CD14-positive monocyte (primary cell): ENCODE measurements at regions not wholly inside any gene's neighbourhood (a gene's known extent, or its start where the extent isn't known, plus 50 kb on each side); places are given as distances from the start of the nearest gene placed in this dataset.

Experiments used
- DNase-seq, 3 donors: peaks; one replicate each; pipeline ENCODE4 v3.0.0-alpha.2; 2011 to 2022
- H2AFZ ChIP-seq: 2 replicates; pipeline ENCODE4 v1.6.0; 2012; ENCODE audit warnings: mild to moderate bottlenecking, low read depth, low read length, inconsistent platforms; ENCODE audit not compliant: insufficient read depth, poor library complexity, severe bottlenecking
- H3K27ac ChIP-seq, 2 donors: 1 replicate in 1 of 2; 2 replicates in 1 of 2; pipeline ENCODE4 v1.5.1; 2012 to 2013; ENCODE audit warnings: low read length in 2 of 2, control low read depth in 1 of 2, inconsistent platforms in 1 of 2, low read depth in 1 of 2, mild to moderate bottlenecking in 1 of 2
- H3K27me3 ChIP-seq, 2 donors: one replicate each; pipeline versions ENCODE4 v1.6.0 to v1.6.1; 2011 to 2013; ENCODE audit warnings: low read length in 2 of 2; ENCODE audit not compliant: control insufficient read depth in 2 of 2, insufficient read depth in 2 of 2
- H3K36me3 ChIP-seq, 2 donors: replicated peaks in 1 of 2; 1 replicate in 1 of 2; 2 replicates in 1 of 2; pipeline versions ENCODE4 v1.5.1 to v1.6.1; 2012 to 2013; ENCODE audit warnings: low read length in 2 of 2, control low read depth in 1 of 2, inconsistent platforms in 1 of 2, mild to moderate bottlenecking in 1 of 2; ENCODE audit not compliant: insufficient read depth in 2 of 2, control insufficient read depth in 1 of 2
- H3K4me1 ChIP-seq, 2 donors: 1 replicate in 1 of 2; 2 replicates in 1 of 2; pipeline versions ENCODE4 v1.5.1 to v1.6.1; 2012 to 2013; ENCODE audit warnings: low read length in 2 of 2, control low read depth in 1 of 2, inconsistent platforms in 1 of 2, mild to moderate bottlenecking in 1 of 2, moderate library complexity in 1 of 2; ENCODE audit not compliant: insufficient read depth in 2 of 2, control insufficient read depth in 1 of 2
- H3K4me2 ChIP-seq: replicated peaks from 2 replicates; pipeline ENCODE3; 2012; ENCODE audit warnings: low read length, moderate library complexity, mild to moderate bottlenecking; ENCODE audit not compliant: poor library complexity, severe bottlenecking; ENCODE audit errors: extremely low read depth
- H3K4me3 ChIP-seq, 3 experiments: fragments of 200-600 bp in 1 of 3; sonication (generic) in 1 of 3; replicated peaks in 1 of 3; 1 replicate in 2 of 3; 2 replicates in 1 of 3; pipeline ENCODE4 v1.5.1; 2011 to 2013; ENCODE audit warnings: low read length in 3 of 3, mild to moderate bottlenecking in 3 of 3, control low read depth in 2 of 3, low read depth in 2 of 3, inconsistent platforms in 1 of 3, moderate library complexity in 1 of 3
- H3K79me2 ChIP-seq: 2 replicates; pipeline ENCODE4 v1.6.0; 2012; ENCODE audit warnings: mild to moderate bottlenecking, control low read depth, inconsistent platforms, low read length, moderate library complexity; ENCODE audit not compliant: insufficient read depth
- H3K9ac ChIP-seq: 2 replicates; pipeline ENCODE4 v1.6.0; 2017; ENCODE audit warnings: low read length, mild to moderate bottlenecking; ENCODE audit not compliant: insufficient read depth, poor library complexity, severe bottlenecking
- H3K9me3 ChIP-seq, 2 donors: replicated peaks in 1 of 2; 1 replicate in 1 of 2; 2 replicates in 1 of 2; pipeline versions ENCODE4 v1.5.1 to v1.6.1; 2012 to 2013; ENCODE audit warnings: low read length in 2 of 2, control low read depth in 1 of 2; ENCODE audit not compliant: control insufficient read depth in 1 of 2, insufficient read depth in 1 of 2
- H4K20me1 ChIP-seq: 2 replicates; pipeline ENCODE4 v1.6.0; 2012; ENCODE audit warnings: mild to moderate bottlenecking, low read length, control low read depth, moderate library complexity; ENCODE audit not compliant: insufficient read depth
- H3K27ac Mint-ChIP-seq, 7 donors: one replicate each; pipeline ENCODE4 v1.8.0; 2020; ENCODE audit warnings: mild to moderate bottlenecking in 7 of 7, mixed read lengths in 7 of 7, moderate library complexity in 6 of 7, inconsistent platforms in 2 of 7
- H3K27me3 Mint-ChIP-seq, 3 donors: one replicate each; pipeline ENCODE4 v1.8.0; 2021 to 2022; ENCODE audit warnings: low read depth in 3 of 3, mild to moderate bottlenecking in 3 of 3, mixed read lengths in 3 of 3, moderate library complexity in 3 of 3, inconsistent platforms in 1 of 3
- H3K36me3 Mint-ChIP-seq, 2 donors: one replicate each; pipeline ENCODE4 v1.8.0; 2020; ENCODE audit warnings: mixed read lengths in 2 of 2, inconsistent platforms in 1 of 2, mild to moderate bottlenecking in 1 of 2
- H3K4me1 Mint-ChIP-seq: one replicate; pipeline ENCODE4 v1.8.0; 2020; ENCODE audit warnings: mild to moderate bottlenecking, mixed read lengths
- H3K4me3 Mint-ChIP-seq, 2 donors: one replicate each; pipeline ENCODE4 v1.8.0; 2020; ENCODE audit warnings: mild to moderate bottlenecking in 2 of 2, mixed read lengths in 2 of 2, moderate library complexity in 1 of 2
- H3K9me3 Mint-ChIP-seq, 7 donors: one replicate each; pipeline ENCODE4 v1.8.0; 2020 to 2022; ENCODE audit warnings: mixed read lengths in 7 of 7, mild to moderate bottlenecking in 6 of 7, moderate library complexity in 6 of 7, inconsistent platforms in 2 of 7
- WGBS: methylation state at CpG from one replicate; pipeline ENCODE4 v1.1.5; 2013; ENCODE audit warnings: missing lambda C conversion rate; ENCODE audit not compliant: insufficient coverage; 5-methylcytosine and 5-hydroxymethylcytosine counted together
- intact Hi-C, 2 donors: fragments of 100-400 bp; cut with micrococcal nuclease; formaldehyde crosslinking; loops; one replicate each; pipeline versions ENCODE4 v1.15.0 to v1.15.1; 2023
- TF ChIP-seq, protein P1 (sequence below): fragments of 200-600 bp; IDR thresholded peaks from one replicate; pipeline ENCODE4 v1.8.0; 2022; ENCODE audit warnings: antibody characterized with exemption, mild to moderate bottlenecking

DNA sequence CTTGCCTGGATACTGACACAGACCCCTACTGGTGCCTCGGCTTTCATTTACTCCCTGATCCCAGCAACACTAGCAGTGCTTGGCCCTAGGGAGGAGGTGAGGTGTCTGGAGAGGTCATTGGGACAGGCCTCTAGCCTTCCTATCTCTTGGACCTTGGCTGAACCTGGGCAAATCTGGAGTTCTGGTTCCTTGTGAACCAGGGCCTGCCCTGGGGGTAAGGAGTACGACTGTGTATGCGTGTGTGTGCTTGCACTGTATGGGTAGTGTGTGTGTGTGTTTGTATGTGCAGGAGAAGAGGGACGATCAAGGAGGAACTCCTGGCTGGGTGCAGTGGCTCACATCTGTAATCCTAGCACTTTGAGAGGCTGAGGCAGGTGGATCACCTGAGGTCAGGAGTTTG is 252.7 kb upstream of the CSF3R start:
- intact Hi-C loops: no loop called here
- Histone ChIP-seq H3K27me3 (peaks cover 5 to 22% of the 10 kb centered on the region in 2 donors), H3K79me2 (no peaks in the 10 kb centered on the region), H3K4me2 (no peak overlapping the region), H3K4me1 (no peaks in the 10 kb centered on the region), H3K4me3 (no peak overlapping the region), H3K9ac (no peak overlapping the region), H3K27ac (no peak overlapping the region), H4K20me1 (no peaks in the 10 kb centered on the region), H3K36me3 (no peaks in the 10 kb centered on the region), H2AFZ (no peak overlapping the region), H3K9me3 (no peaks in the 10 kb centered on the region)
- TF ChIP-seq, protein P1, sequence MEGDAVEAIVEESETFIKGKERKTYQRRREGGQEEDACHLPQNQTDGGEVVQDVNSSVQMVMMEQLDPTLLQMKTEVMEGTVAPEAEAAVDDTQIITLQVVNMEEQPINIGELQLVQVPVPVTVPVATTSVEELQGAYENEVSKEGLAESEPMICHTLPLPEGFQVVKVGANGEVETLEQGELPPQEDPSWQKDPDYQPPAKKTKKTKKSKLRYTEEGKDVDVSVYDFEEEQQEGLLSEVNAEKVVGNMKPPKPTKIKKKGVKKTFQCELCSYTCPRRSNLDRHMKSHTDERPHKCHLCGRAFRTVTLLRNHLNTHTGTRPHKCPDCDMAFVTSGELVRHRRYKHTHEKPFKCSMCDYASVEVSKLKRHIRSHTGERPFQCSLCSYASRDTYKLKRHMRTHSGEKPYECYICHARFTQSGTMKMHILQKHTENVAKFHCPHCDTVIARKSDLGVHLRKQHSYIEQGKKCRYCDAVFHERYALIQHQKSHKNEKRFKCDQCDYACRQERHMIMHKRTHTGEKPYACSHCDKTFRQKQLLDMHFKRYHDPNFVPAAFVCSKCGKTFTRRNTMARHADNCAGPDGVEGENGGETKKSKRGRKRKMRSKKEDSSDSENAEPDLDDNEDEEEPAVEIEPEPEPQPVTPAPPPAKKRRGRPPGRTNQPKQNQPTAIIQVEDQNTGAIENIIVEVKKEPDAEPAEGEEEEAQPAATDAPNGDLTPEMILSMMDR: no peak
- 100% methylated on average over 2 of the region's 4 CpGs for whole genome bisulfite sequencing
- DNase-seq: no peak
- Mint-ChIP-seq H3K27ac (no peak overlapping the region), H3K4me3 (no peak overlapping the region), H3K9me3 (peaks cover 0 to 2% (median 0%) of the 10 kb centered on the region in 7 donors), H3K36me3 (no peaks in the 10 kb centered on the region), H3K4me1 (no peaks in the 10 kb centered on the region), H3K27me3 (peaks cover 25 to 47% (median 38%) of the 10 kb centered on the region in 3 donors)

DNA sequence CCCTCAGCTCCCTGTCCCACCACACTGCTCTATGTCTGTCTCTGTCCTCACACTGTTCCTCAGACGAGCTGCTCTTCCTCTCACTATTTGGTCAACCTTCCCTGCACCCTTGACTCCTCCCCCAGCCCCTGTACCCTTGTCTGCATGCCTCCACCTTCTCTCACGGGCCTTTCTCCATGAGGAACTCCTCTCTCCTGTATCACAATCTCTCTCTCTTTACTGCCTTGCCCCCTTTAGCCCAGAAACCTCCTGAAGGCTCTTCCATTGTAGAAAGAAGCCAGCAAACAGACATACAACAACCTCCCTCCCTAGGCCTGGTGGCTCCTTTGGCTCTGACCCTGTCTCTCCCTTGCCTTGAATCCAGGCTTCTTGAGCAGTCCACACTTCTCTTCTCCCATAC is 251.6 kb upstream of the CSF3R start:
- H3K9ac ChIP-seq: no peak overlapping the region
- no peaks in the 10 kb centered on the region for H3K9me3 ChIP-seq
- H3K27ac ChIP-seq: no peak overlapping the region
- H3K79me2 ChIP-seq: no peaks in the 10 kb centered on the region
- Mint-ChIP-seq H3K4me1 (no peaks in the 10 kb centered on the region), H3K36me3 (no peaks in the 10 kb centered on the region), H3K9me3 (peaks cover 0 to 2% (median 0%) of the 10 kb centered on the region in 7 donors), H3K4me3 (no peak overlapping the region), H3K27me3 (peaks cover 21 to 46% (median 41%) of the 10 kb centered on the region in 3 donors), H3K27ac (no peak overlapping the region)
- 54% methylated on average over 2 of the region's 2 CpGs for WGBS
- TF ChIP-seq, protein P1: no peak
- H3K4me1 ChIP-seq: no peaks in the 10 kb centered on the region
- no peaks in the 10 kb centered on the region for H4K20me1 ChIP-seq
- intact Hi-C loops: no loop called here
- no peaks in the 10 kb centered on the region for H3K36me3 ChIP-seq
- H3K27me3 ChIP-seq: peaks cover 5 to 25% of the 10 kb centered on the region in 2 donors
- DNase-seq: no peak
- H3K4me3 ChIP-seq: no peak overlapping the region
- no peak overlapping the region for H2AFZ ChIP-seq
- no peak overlapping the region for H3K4me2 ChIP-seq
